Gastroesophageal sphincter (tissue), 3 donors: ENCODE measurements at regions not wholly inside any gene's neighbourhood (a gene's known extent, or its start where the extent isn't known, plus 50 kb on each side); places are given as distances from the start of the nearest gene placed in this dataset.

Experiments used
- CTCF ChIP-seq, 4 experiments: fragments of 200-600 bp in 2 of 4; fragments of 450-650 bp in 2 of 4; sonication (generic) in 1 of 4; IDR thresholded peaks; one replicate each; pipeline ENCODE4 v1.5.1; 2017 to 2019; ENCODE audit warnings: antibody characterized with exemption in 4 of 4, mild to moderate bottlenecking in 2 of 4, moderate library complexity in 2 of 4
- EP300 ChIP-seq: sonication (generic); formaldehyde crosslinking; IDR thresholded peaks from one replicate; pipeline ENCODE4 v1.6.1; 2017; ENCODE audit warnings: antibody characterized with exemption, mild to moderate bottlenecking
- POLR2A ChIP-seq, 2 donors: fragments of 450-650 bp; IDR thresholded peaks; one replicate each; pipeline ENCODE4 v1.6.1; 2017; ENCODE audit warnings: antibody characterized with exemption in 2 of 2, mild to moderate bottlenecking in 2 of 2, moderate library complexity in 1 of 2

GRCh38 chr12:113663396-113663795 is 191.7 kb upstream of the LHX5 start:
- TF ChIP-seq CTCF (IDR thresholded peaks at IDR 0.05) (no peak), EP300 (no peak), POLR2A (IDR thresholded peaks at IDR 0.05) (no peak)
